ENCODE measurements at regions not wholly inside any gene's neighbourhood (a gene's known extent, or its start where the extent isn't known, plus 50 kb on each side); places are given as distances from the start of the nearest gene placed in this dataset.

- peak; percentile 51 to 72 (median 59) for DNase-seq (ENCODE audit: low read depth in 4 of 4, low spot score in 2 of 4)
Observed at GRCh38 chr1:94734963-94735901, 84.9 kb upstream of the SLC44A3 start.

GRCh38 chr1:94731891-94732290 lies 88.3 kb upstream of the SLC44A3 start:
- no peak for DNase-seq (ENCODE audit: low read depth in 4 of 4, low spot score in 2 of 4)

GRCh38 chr1:94730450-94730849 lies 89.7 kb upstream of the SLC44A3 start:
- DNase-seq (ENCODE audit: low read depth in 4 of 4, low spot score in 2 of 4) = no peak

GRCh38 chr1:94729267-94729666 lies 90.9 kb upstream of the SLC44A3 start:
- DNase-seq (ENCODE audit: low read depth in 4 of 4, low spot score in 2 of 4) = peak in 1 of 4 donors; percentile 21

- DNase-seq (ENCODE audit: low read depth in 4 of 4, low spot score in 2 of 4) = no peak
Observed at GRCh38 chr1:94727846-94728715, 92.1 kb upstream of the SLC44A3 start.

- DNase-seq (ENCODE audit: low read depth in 4 of 4, low spot score in 2 of 4) = no peak
Observed at GRCh38 chr1:94726981-94727685, 93.0 kb upstream of the SLC44A3 start.

- DNase-seq (ENCODE audit: low read depth in 4 of 4, low spot score in 2 of 4) = no peak
Observed at GRCh38 chr1:94725566-94725965, 94.6 kb upstream of the SLC44A3 start.

- DNase-seq (ENCODE audit: low read depth in 4 of 4, low spot score in 2 of 4) = no peak
Observed at GRCh38 chr1:94723894-94724293, 96.3 kb upstream of the SLC44A3 start.

GRCh38 chr1:94723463-94723862 lies 96.7 kb upstream of the SLC44A3 start:
- DNase-seq (ENCODE audit: low read depth in 4 of 4, low spot score in 2 of 4) = no peak

GRCh38 chr1:94722181-94722580 lies 98.0 kb upstream of the SLC44A3 start:
- DNase-seq (ENCODE audit: low read depth in 4 of 4, low spot score in 2 of 4) = no peak

- no peak for DNase-seq (ENCODE audit: low read depth in 4 of 4, low spot score in 2 of 4)
Observed at GRCh38 chr1:94721240-94721639, 98.9 kb upstream of the SLC44A3 start.

GRCh38 chr1:94719926-94720793 lies 100.0 kb upstream of the SLC44A3 start:
- DNase-seq (ENCODE audit: low read depth in 4 of 4, low spot score in 2 of 4) = no peak

GRCh38 chr1:94716965-94717364 lies 103.2 kb upstream of the SLC44A3 start:
- DNase-seq (ENCODE audit: low read depth in 4 of 4, low spot score in 2 of 4) = no peak

GRCh38 chr1:94715321-94715720 lies 104.8 kb upstream of the SLC44A3 start:
- no peak for DNase-seq (ENCODE audit: low read depth in 4 of 4, low spot score in 2 of 4)

- no peak for DNase-seq (ENCODE audit: low read depth in 4 of 4, low spot score in 2 of 4)
Observed at GRCh38 chr1:94714552-94714951, 105.6 kb upstream of the SLC44A3 start.

GRCh38 chr1:94714152-94714551 lies 106.0 kb upstream of the SLC44A3 start:
- DNase-seq (ENCODE audit: low read depth in 4 of 4, low spot score in 2 of 4) = no peak

- DNase-seq (ENCODE audit: low read depth in 4 of 4, low spot score in 2 of 4) = no peak
Observed at GRCh38 chr1:94713472-94714141, 106.5 kb upstream of the SLC44A3 start.

GRCh38 chr1:94709891-94710581 lies 110.1 kb upstream of the SLC44A3 start:
- no peak for DNase-seq (ENCODE audit: low read depth in 4 of 4, low spot score in 2 of 4)

GRCh38 chr1:94708811-94709210 lies 111.3 kb upstream of the SLC44A3 start:
- DNase-seq (ENCODE audit: low read depth in 4 of 4, low spot score in 2 of 4) = no peak

Data from left renal cortex interstitium (tissue), 4 donors.